Right renal cortex interstitium (tissue), 3 donors: ENCODE measurements at regions not wholly inside any gene's neighbourhood (a gene's known extent, or its start where the extent isn't known, plus 50 kb on each side); places are given as distances from the start of the nearest gene placed in this dataset.
A peak's percentile ranks its signal among the peaks of the same experiment; 100 is the strongest.

Source experiments
- DNase-seq, 3 donors: peaks; one replicate each; pipeline ENCODE4 v3.0.0-alpha.2; 2013; ENCODE audit warnings: low read depth in 3 of 3, low spot score in 2 of 3

GRCh38 chr20:60904730-60905129, 347.3 kb upstream of the CDH4 start:
- DNase-seq = no peak

GRCh38 chr20:60905919-60906318, 346.1 kb upstream of the CDH4 start:
- no peak for DNase-seq

- no peak for DNase-seq
Measured at GRCh38 chr20:60906555-60906954, 345.5 kb upstream of the CDH4 start.

GRCh38 chr20:60913298-60913697, 338.8 kb upstream of the CDH4 start:
- no peak for DNase-seq

- peak in 1 of 3 donors; percentile 37 for DNase-seq
Measured at GRCh38 chr20:60921022-60921622, 330.9 kb upstream of the CDH4 start.

GRCh38 chr20:60926831-60927230, 325.2 kb upstream of the CDH4 start:
- no peak for DNase-seq

GRCh38 chr20:60928341-60928740, 323.7 kb upstream of the CDH4 start:
- DNase-seq = no peak

- no peak for DNase-seq
Measured at GRCh38 chr20:60930023-60930790, 321.9 kb upstream of the CDH4 start.

- DNase-seq = no peak
Measured at GRCh38 chr20:60931696-60932095, 320.4 kb upstream of the CDH4 start.

GRCh38 chr20:60934724-60935123, 317.3 kb upstream of the CDH4 start:
- DNase-seq = no peak

GRCh38 chr20:60935971-60936370, 316.1 kb upstream of the CDH4 start:
- no peak for DNase-seq

- DNase-seq = no peak
Measured at GRCh38 chr20:60937585-60937984, 314.5 kb upstream of the CDH4 start.

- DNase-seq = no peak
Measured at GRCh38 chr20:60941379-60941778, 310.7 kb upstream of the CDH4 start.

GRCh38 chr20:60947819-60948218, 304.2 kb upstream of the CDH4 start:
- no peak for DNase-seq

- no peak for DNase-seq
Measured at GRCh38 chr20:60948224-60948623, 303.8 kb upstream of the CDH4 start.

- no peak for DNase-seq
Measured at GRCh38 chr20:60950561-60950960, 301.5 kb upstream of the CDH4 start.

GRCh38 chr20:60950974-60951373, 301.1 kb upstream of the CDH4 start:
- DNase-seq = no peak

- no peak for DNase-seq
Measured at GRCh38 chr20:60952861-60953260, 299.2 kb upstream of the CDH4 start.

- DNase-seq = no peak
Measured at GRCh38 chr20:60953321-60953720, 298.7 kb upstream of the CDH4 start.

GRCh38 chr20:60955706-60956105, 296.4 kb upstream of the CDH4 start:
- no peak for DNase-seq

- DNase-seq = no peak
Measured at GRCh38 chr20:60956194-60956593, 295.9 kb upstream of the CDH4 start.

GRCh38 chr20:60957621-60958020, 294.4 kb upstream of the CDH4 start:
- DNase-seq = no peak

- DNase-seq = no peak
Measured at GRCh38 chr20:60959971-60960370, 292.1 kb upstream of the CDH4 start.
